Neural cell (in vitro differentiated cells): ENCODE measurements at regions not wholly inside any gene's neighbourhood (a gene's known extent, or its start where the extent isn't known, plus 50 kb on each side); places are given as distances from the start of the nearest gene placed in this dataset.

ENCODE experiments used
- H2AFZ ChIP-seq: fragments of 200-600, 300-800 bp; sonication (generic), shearing (Covaris generic); 2 replicates; pipeline ENCODE4 v1.6.0; 2014; ENCODE audit warnings: low read depth, mild to moderate bottlenecking, antibody characterized with exemption, low read length, moderate library complexity
- H3F3A ChIP-seq: fragments of 200-600 bp; shearing (Covaris generic); 2 replicates; pipeline ENCODE4 v1.6.1; 2016; ENCODE audit warnings: mild to moderate bottlenecking, moderate library complexity, mixed read lengths, antibody characterized with exemption, low read length; ENCODE audit not compliant: insufficient read depth, poor library complexity, severe bottlenecking
- H3K27ac ChIP-seq: fragments of 200-600, 300-800 bp; sonication (generic), shearing (Covaris generic); 2 replicates; pipeline ENCODE4 v1.5.1; 2014; ENCODE audit warnings: mild to moderate bottlenecking, low read length, moderate library complexity
- H3K27me3 ChIP-seq: fragments of 300-800, 200-600 bp; sonication (generic), shearing (Covaris generic); 2 replicates; pipeline ENCODE4 v1.6.0; 2014; ENCODE audit warnings: mild to moderate bottlenecking, low read depth, low read length, moderate library complexity; ENCODE audit not compliant: insufficient read depth
- H3K36me3 ChIP-seq: fragments of 300-800, 200-600 bp; sonication (generic), shearing (Covaris generic); 2 replicates; pipeline ENCODE4 v1.5.1; 2014; ENCODE audit warnings: mild to moderate bottlenecking, antibody characterized with exemption, low read length, moderate library complexity; ENCODE audit not compliant: insufficient read depth
- H3K4me2 ChIP-seq: fragments of 300-800, 200-600 bp; sonication (generic), shearing (Covaris generic); 2 replicates; pipeline ENCODE4 v1.6.0; 2014; ENCODE audit warnings: mild to moderate bottlenecking, low read length
- H3K4me3 ChIP-seq: fragments of 300-800, 200-600 bp; sonication (generic), shearing (Covaris generic); 2 replicates; pipeline ENCODE4 v1.5.1; 2014; ENCODE audit warnings: mild to moderate bottlenecking, low read length, moderate library complexity
- H3K79me2 ChIP-seq: fragments of 200-600 bp; shearing (Covaris generic); replicated peaks from 2 replicates; pipeline ENCODE4 v1.6.0; 2014; ENCODE audit warnings: mild to moderate bottlenecking, low read length, moderate library complexity; ENCODE audit not compliant: insufficient read depth
- H3K9ac ChIP-seq: fragments of 300-800, 200-600 bp; sonication (generic), shearing (Covaris generic); 2 replicates; pipeline ENCODE4 v1.6.1; 2016; ENCODE audit warnings: mild to moderate bottlenecking, low read length, mixed read lengths
- H3K9me2 ChIP-seq: fragments of 200-600 bp; shearing (Covaris generic); 2 replicates; pipeline ENCODE4 v1.6.1; 2016; ENCODE audit warnings: mild to moderate bottlenecking, low read length, mixed read lengths; ENCODE audit not compliant: insufficient read depth
- H3K9me3 ChIP-seq: fragments of 200-600, 300-800 bp; sonication (generic), shearing (Covaris generic); 2 replicates; pipeline ENCODE4 v1.6.1; 2016; ENCODE audit warnings: mild to moderate bottlenecking, mixed run types, low read length, moderate library complexity, mixed read lengths
- H4K20me1 ChIP-seq: fragments of 200-600 bp; shearing (Covaris generic); 2 replicates; pipeline ENCODE4 v1.6.1; 2016; ENCODE audit warnings: mild to moderate bottlenecking, mixed run types; ENCODE audit not compliant: insufficient read depth
- EP300 ChIP-seq: fragments of 450-650 bp; conservative IDR thresholded peaks from 2 replicates; pipeline ENCODE4 v1.6.1; 2014; ENCODE audit warnings: antibody characterized with exemption, mild to moderate bottlenecking, moderate library complexity; ENCODE audit not compliant: poor library complexity, severe bottlenecking
- EZH2 ChIP-seq: fragments of 200-600, 300-800 bp; shearing (Covaris generic), sonication (generic); IDR thresholded peaks from 2 replicates; pipeline ENCODE4 v1.6.1; 2014; ENCODE audit warnings: antibody characterized with exemption, low read length, borderline replicate concordance, mild to moderate bottlenecking; ENCODE audit not compliant: insufficient read depth, poor library complexity, severe bottlenecking
- MXI1 ChIP-seq: fragments of 450-650 bp; conservative IDR thresholded peaks from 2 replicates; pipeline ENCODE4 v1.6.1; 2014; ENCODE audit warnings: antibody characterized with exemption, mild to moderate bottlenecking; ENCODE audit not compliant: poor library complexity, severe bottlenecking
- POLR2AphosphoS5 ChIP-seq: IDR thresholded peaks from 2 replicates; pipeline ENCODE4 v1.6.1; 2012
- RAD21 ChIP-seq: fragments of 450-650 bp; conservative IDR thresholded peaks from 2 replicates; pipeline ENCODE4 v1.6.1; 2014; ENCODE audit warnings: antibody characterized with exemption, mild to moderate bottlenecking, moderate library complexity
- SMC3 ChIP-seq: fragments of 450-650 bp; conservative IDR thresholded peaks from 2 replicates; pipeline ENCODE4 v1.6.1; 2014; ENCODE audit warnings: antibody characterized with exemption, mild to moderate bottlenecking, moderate library complexity; ENCODE audit not compliant: poor library complexity
- TAF1 ChIP-seq: IDR thresholded peaks from 2 replicates; pipeline ENCODE4 v1.6.1; 2012; ENCODE audit warnings: low read depth
- TF ChIP-seq, protein P1 (sequence below): fragments of 450-650 bp; IDR thresholded peaks from 2 replicates; pipeline ENCODE4 v1.5.1; 2014; ENCODE audit warnings: antibody characterized with exemption, mild to moderate bottlenecking, moderate library complexity; ENCODE audit not compliant: poor library complexity, severe bottlenecking
- TF ChIP-seq, protein P2 (sequence below): IDR thresholded peaks from 2 replicates; pipeline ENCODE4 v1.6.1; 2012; ENCODE audit warnings: borderline replicate concordance

DNA sequence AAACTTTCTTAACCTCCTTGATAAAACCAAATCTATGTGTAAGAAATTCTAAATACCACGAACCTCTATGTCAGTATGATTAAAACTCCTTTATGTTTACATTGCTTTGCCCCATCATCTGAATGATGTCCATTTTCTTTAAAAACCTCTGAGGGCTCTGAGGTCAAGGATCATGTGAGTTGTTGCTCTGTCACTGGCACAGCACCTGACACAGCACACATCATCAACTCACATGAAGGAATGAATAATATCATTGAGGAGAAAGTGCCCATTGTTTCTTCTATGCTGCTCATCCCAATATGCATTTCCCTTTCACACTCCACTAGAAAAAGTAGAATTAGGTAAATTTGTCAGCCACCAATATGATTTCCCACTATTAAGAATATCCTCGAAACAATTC lies 1178.7 kb upstream of the NRXN1 start:
- Histone ChIP-seq H3K36me3 (no peaks in the 10 kb centered on the region), H4K20me1 (no peaks in the 10 kb centered on the region), H3K9ac (no peak overlapping the region), H3K27me3 (no peaks in the 10 kb centered on the region), H3K4me3 (no peak overlapping the region), H3K9me2 (no peaks in the 10 kb centered on the region), H3K79me2 (no peaks in the 10 kb centered on the region), H3K4me2 (no peak overlapping the region), H2AFZ (no peak overlapping the region), H3K27ac (no peak overlapping the region), H3K9me3 (no peaks in the 10 kb centered on the region), H3F3A (no peaks in the 10 kb centered on the region)
- TF ChIP-seq, protein P1, sequence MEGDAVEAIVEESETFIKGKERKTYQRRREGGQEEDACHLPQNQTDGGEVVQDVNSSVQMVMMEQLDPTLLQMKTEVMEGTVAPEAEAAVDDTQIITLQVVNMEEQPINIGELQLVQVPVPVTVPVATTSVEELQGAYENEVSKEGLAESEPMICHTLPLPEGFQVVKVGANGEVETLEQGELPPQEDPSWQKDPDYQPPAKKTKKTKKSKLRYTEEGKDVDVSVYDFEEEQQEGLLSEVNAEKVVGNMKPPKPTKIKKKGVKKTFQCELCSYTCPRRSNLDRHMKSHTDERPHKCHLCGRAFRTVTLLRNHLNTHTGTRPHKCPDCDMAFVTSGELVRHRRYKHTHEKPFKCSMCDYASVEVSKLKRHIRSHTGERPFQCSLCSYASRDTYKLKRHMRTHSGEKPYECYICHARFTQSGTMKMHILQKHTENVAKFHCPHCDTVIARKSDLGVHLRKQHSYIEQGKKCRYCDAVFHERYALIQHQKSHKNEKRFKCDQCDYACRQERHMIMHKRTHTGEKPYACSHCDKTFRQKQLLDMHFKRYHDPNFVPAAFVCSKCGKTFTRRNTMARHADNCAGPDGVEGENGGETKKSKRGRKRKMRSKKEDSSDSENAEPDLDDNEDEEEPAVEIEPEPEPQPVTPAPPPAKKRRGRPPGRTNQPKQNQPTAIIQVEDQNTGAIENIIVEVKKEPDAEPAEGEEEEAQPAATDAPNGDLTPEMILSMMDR: no peak
- TF ChIP-seq EZH2 (no peak), MXI1 (no peak), POLR2AphosphoS5 (no peak)

DNA sequence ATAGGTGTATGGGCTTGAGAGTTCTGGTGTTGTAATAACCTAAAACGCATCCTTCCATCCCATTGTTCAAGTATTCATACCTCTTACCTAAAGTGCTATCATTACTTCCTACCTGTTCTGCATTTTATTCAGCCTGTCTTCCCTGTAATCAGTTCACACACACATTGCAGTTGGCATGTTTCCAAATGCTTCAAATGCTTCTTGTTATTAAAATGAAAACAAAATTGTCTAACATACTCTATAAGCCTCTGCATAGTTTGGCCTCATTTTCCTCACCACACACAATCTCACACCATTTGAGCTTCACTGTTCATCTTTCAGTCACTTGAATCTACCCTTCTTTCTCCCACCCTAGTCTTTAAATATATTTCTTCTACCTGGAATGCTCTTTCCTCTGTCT lies 1178.2 kb upstream of the NRXN1 start:
- Histone ChIP-seq H3K9me2 (no peaks in the 10 kb centered on the region), H3K27me3 (no peaks in the 10 kb centered on the region), H3K9me3 (no peaks in the 10 kb centered on the region), H2AFZ (no peak overlapping the region), H3K79me2 (no peaks in the 10 kb centered on the region), H3K9ac (no peak overlapping the region), H3F3A (no peaks in the 10 kb centered on the region), H3K4me3 (no peak overlapping the region), H4K20me1 (no peaks in the 10 kb centered on the region), H3K4me2 (no peak overlapping the region), H3K36me3 (no peaks in the 10 kb centered on the region), H3K27ac (no peak overlapping the region)
- TF ChIP-seq SMC3 (no peak), EZH2 (no peak)

DNA sequence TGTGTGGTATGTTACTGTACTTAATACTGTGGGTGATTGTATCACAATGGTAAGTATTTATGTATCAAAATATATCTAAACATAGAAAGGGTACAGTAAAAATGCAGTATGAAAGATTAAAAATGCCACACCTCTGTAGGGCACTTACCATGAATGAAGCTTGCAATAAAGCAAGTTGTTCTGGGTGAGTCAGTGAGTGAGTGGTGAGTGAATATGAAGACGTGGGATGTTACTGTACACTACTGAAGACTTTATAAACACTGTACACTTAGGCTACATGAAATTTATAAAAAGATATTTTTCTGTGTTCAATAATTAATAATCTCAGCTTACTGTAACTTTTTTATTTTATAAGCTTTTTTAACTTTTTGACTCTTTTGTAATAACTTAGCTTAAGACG lies 1162.4 kb upstream of the NRXN1 start:
- Histone ChIP-seq H3K4me3 (no peak overlapping the region), H3K27me3 (no peaks in the 10 kb centered on the region), H3K9me3 (no peaks in the 10 kb centered on the region), H3F3A (no peaks in the 10 kb centered on the region), H3K79me2 (no peaks in the 10 kb centered on the region), H3K27ac (no peak overlapping the region), H3K9me2 (no peaks in the 10 kb centered on the region), H4K20me1 (no peaks in the 10 kb centered on the region), H3K9ac (no peak overlapping the region), H3K4me2 (no peak overlapping the region), H2AFZ (no peak overlapping the region), H3K36me3 (no peaks in the 10 kb centered on the region)
- TF ChIP-seq RAD21: no peak
- TF ChIP-seq SMC3: no peak
- TF ChIP-seq, protein P2, sequence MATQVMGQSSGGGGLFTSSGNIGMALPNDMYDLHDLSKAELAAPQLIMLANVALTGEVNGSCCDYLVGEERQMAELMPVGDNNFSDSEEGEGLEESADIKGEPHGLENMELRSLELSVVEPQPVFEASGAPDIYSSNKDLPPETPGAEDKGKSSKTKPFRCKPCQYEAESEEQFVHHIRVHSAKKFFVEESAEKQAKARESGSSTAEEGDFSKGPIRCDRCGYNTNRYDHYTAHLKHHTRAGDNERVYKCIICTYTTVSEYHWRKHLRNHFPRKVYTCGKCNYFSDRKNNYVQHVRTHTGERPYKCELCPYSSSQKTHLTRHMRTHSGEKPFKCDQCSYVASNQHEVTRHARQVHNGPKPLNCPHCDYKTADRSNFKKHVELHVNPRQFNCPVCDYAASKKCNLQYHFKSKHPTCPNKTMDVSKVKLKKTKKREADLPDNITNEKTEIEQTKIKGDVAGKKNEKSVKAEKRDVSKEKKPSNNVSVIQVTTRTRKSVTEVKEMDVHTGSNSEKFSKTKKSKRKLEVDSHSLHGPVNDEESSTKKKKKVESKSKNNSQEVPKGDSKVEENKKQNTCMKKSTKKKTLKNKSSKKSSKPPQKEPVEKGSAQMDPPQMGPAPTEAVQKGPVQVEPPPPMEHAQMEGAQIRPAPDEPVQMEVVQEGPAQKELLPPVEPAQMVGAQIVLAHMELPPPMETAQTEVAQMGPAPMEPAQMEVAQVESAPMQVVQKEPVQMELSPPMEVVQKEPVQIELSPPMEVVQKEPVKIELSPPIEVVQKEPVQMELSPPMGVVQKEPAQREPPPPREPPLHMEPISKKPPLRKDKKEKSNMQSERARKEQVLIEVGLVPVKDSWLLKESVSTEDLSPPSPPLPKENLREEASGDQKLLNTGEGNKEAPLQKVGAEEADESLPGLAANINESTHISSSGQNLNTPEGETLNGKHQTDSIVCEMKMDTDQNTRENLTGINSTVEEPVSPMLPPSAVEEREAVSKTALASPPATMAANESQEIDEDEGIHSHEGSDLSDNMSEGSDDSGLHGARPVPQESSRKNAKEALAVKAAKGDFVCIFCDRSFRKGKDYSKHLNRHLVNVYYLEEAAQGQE: no peak
- no peak for TF ChIP-seq EP300
- TF ChIP-seq, protein P1: no peak
- no peak for TF ChIP-seq EZH2
- TF ChIP-seq MXI1: no peak
- TF ChIP-seq TAF1: no peak
- no peak for TF ChIP-seq POLR2AphosphoS5
